Astrocyte of the spinal cord (primary cell): ENCODE measurements at regions not wholly inside any gene's neighbourhood (a gene's known extent, or its start where the extent isn't known, plus 50 kb on each side); places are given as distances from the start of the nearest gene placed in this dataset.
"Not testable (repeated sequence)": the region's sequence is repeated elsewhere in the genome, so short reads cannot be mapped to it uniquely, and the experiment has no call there.

Experiments
- DNase-seq: peaks from one replicate; pipeline ENCODE4 v3.0.0; 2011; ENCODE audit warnings: low read depth, low spot score
- H3K4me3 ChIP-seq: 2 replicates; pipeline ENCODE4 v1.5.1; 2011; ENCODE audit warnings: low read depth, mild to moderate bottlenecking, low read length, moderate library complexity
- CTCF ChIP-seq: IDR thresholded peaks from 2 replicates; pipeline ENCODE4 v1.5.1; 2012; ENCODE audit warnings: low read depth, mild to moderate bottlenecking, low read length, inconsistent platforms
- in situ Hi-C: cut with HindIII; loops from 2 replicates; pipeline ENCODE4 v1.10.0; 2017; ENCODE audit warnings: low sequenced_read_pairs

- no peak overlapping the region for H3K4me3 ChIP-seq
- TF ChIP-seq CTCF, result no peak
- in situ Hi-C loops, result no loop called here
- DNase-seq, result no peak
These were observed 244.1 kb upstream of the RGMB start for GRCh38 chr5:98529321-98529720.

GRCh38 chr5:98530224-98530623, 243.2 kb upstream of the RGMB start:
- TF ChIP-seq CTCF, result no peak
- in situ Hi-C loops, result no loop called here
- H3K4me3 ChIP-seq, result no peak overlapping the region
- DNase-seq, result no peak

GRCh38 chr5:98535901-98536300, 237.6 kb upstream of the RGMB start:
- in situ Hi-C loops, result no loop called here

GRCh38 chr5:98540056-98540455, 233.4 kb upstream of the RGMB start:
- no peak for TF ChIP-seq CTCF
- in situ Hi-C loops, result no loop called here
- no peak for DNase-seq
- no peak overlapping the region for H3K4me3 ChIP-seq

More at GRCh38 chr5:98535901-98536300, 237.6 kb upstream of the RGMB start:
- DNase-seq, result no peak
- no peak overlapping the region for H3K4me3 ChIP-seq
- TF ChIP-seq CTCF, result no peak

- DNase-seq, result no peak
- TF ChIP-seq CTCF, result no peak
- in situ Hi-C loops, result no loop called here
- H3K4me3 ChIP-seq, result no peak overlapping the region
These were observed 231.8 kb upstream of the RGMB start for GRCh38 chr5:98541641-98542040.

- in situ Hi-C loops, result no loop called here
- no peak overlapping the region for H3K4me3 ChIP-seq
- TF ChIP-seq CTCF, result no peak
- DNase-seq, result no peak
These were observed 230.0 kb upstream of the RGMB start for GRCh38 chr5:98543490-98543889.

GRCh38 chr5:98546924-98547323, 226.5 kb upstream of the RGMB start:
- DNase-seq, in situ Hi-C loops: not testable (repeated sequence)

More at GRCh38 chr5:98546924-98547323, 226.5 kb upstream of the RGMB start:
- not testable (repeated sequence) for H3K4me3 ChIP-seq
